ENCODE measurements at regions not wholly inside any gene's neighbourhood (a gene's known extent, or its start where the extent isn't known, plus 50 kb on each side); places are given as distances from the start of the nearest gene placed in this dataset.

- Histone ChIP-seq H2BK12ac (ENCODE audit: low read depth, low read length) (no peak overlapping the region), H3K79me2 (ENCODE audit: control insufficient read depth in 1 of 2, insufficient read depth in 2 of 2, low read length in 2 of 2) (no peaks in the 10 kb centered on the region), H3K79me1 (ENCODE audit: low read depth, low read length) (no peaks in the 10 kb centered on the region), H3K4me1 (replicated peaks in 1 of 4; ENCODE audit: control insufficient read depth in 3 of 4, insufficient read depth in 4 of 4, low read length in 3 of 4) (peaks cover 0 to 3% (median 0%) of the 10 kb centered on the region in 4 experiments; a peak in 1 of 7 replicates), H3K18ac (ENCODE audit: extremely low read depth, low read length) (no peak overlapping the region), H3K14ac (ENCODE audit: insufficient read length) (no peak overlapping the region), H3K4me3 (ENCODE audit: extremely low read depth in 1 of 4, insufficient read depth in 2 of 4, low read depth in 3 of 4, low read length in 4 of 4) (no peak overlapping the region), H4K91ac (replicated peaks; ENCODE audit: insufficient read length, low read length) (no peak overlapping the region), H4K20me1 (replicated peaks in 1 of 2; ENCODE audit: control insufficient read depth in 1 of 2, insufficient read depth in 2 of 2, low read length in 2 of 2) (no peaks in the 10 kb centered on the region), H2BK20ac (ENCODE audit: low read length) (no peak overlapping the region), H2BK120ac (replicated peaks; ENCODE audit: low read depth, low read length) (no peak overlapping the region), H2AFZ (ENCODE audit: low read length) (no peak overlapping the region), H3K56ac (replicated peaks; ENCODE audit: insufficient read length, low read depth, low read length) (no peak overlapping the region), H3K4me2 (ENCODE audit: insufficient read depth in 1 of 2, low read depth in 2 of 2, low read length in 2 of 2) (no peak overlapping the region), H3K4ac (replicated peaks; ENCODE audit: insufficient read length, low read depth, low read length) (no peak overlapping the region), H3K27me3 (replicated peaks in 1 of 4; ENCODE audit: control insufficient read depth in 3 of 4, extremely low read depth in 1 of 4, insufficient read depth in 3 of 4, low read length in 3 of 4) (no peaks in the 10 kb centered on the region), H2AK5ac (ENCODE audit: low read depth, low read length) (no peak overlapping the region), H3K36me3 (ENCODE audit: control insufficient read depth in 2 of 4, insufficient read depth in 4 of 4, low read length in 3 of 4) (0 out of 8 replicates have a peak, but pooled peaks cover 0 to 2% (median 1%) of the 10 kb centered on the region in 4 experiments), H3K23ac (ENCODE audit: insufficient read length) (no peak overlapping the region), H4K8ac (ENCODE audit: extremely low read depth, insufficient read depth, low read length) (no peak overlapping the region), H3K9me3 (ENCODE audit: insufficient read depth in 2 of 2, low read depth in 1 of 2, low read length in 1 of 2) (peaks cover 6 to 8% of the 10 kb centered on the region in 2 experiments; a peak in 3 of 4 replicates), H2BK5ac (ENCODE audit: low read depth, low read length) (no peak overlapping the region), H3K23me2 (ENCODE audit: low read depth, low read length) (no peaks in the 10 kb centered on the region), H4K5ac (ENCODE audit: insufficient read length, low read depth, low read length) (no peak overlapping the region), H2BK15ac (ENCODE audit: low read length) (no peak overlapping the region), H3K9ac (replicated peaks in 1 of 4; ENCODE audit: extremely low read depth in 1 of 4, low read depth in 3 of 4, low read length in 3 of 4) (no peak overlapping the region), H3K27ac (ENCODE audit: low read depth, low read length) (no peak overlapping the region)
- no peak for DNase-seq (ENCODE audit: low read depth in 1 of 2, low spot score in 2 of 2)
- WGBS, 2 experiments (ENCODE audit: extremely low coverage in 1 of 2, insufficient coverage in 1 of 2, insufficient read length in 1 of 2, insufficient replicate concordance in 2 of 2, low coverage in 1 of 2, low lambda C conversion rate in 2 of 2, missing lambda C conversion rate in 1 of 2), result 90% methylated on average over 1 of the region's 1 CpG; no CpG with 5 or more reads in 1 of the 2 experiments
- no peak for FAIRE-seq
- POLR2A ChIA-PET (ENCODE audit: partially characterized antibody), result no interaction called here
- CTCF ChIA-PET (ENCODE audit: partially characterized antibody), result interaction anchor here (0.6 to 1.2 kb wide), 3 partner anchors 231 to 1066 kb away, joined by 3 to 10 read pairs (median 3); no protein-coding TSS in a partner anchor
- TF ChIP-seq SIRT6 (IDR thresholded peaks at IDR 0.05; ENCODE audit: low read length) (no peak), RXRA (IDR thresholded peaks at IDR 0.05; ENCODE audit: insufficient read depth, low read depth, low read length) (no peak), TAF1 (IDR thresholded peaks at IDR 0.05; ENCODE audit: low read depth, low read length) (no peak), NRF1 (IDR thresholded peaks at IDR 0.05; ENCODE audit: low read depth, low read length) (no peak), ATF3 (IDR thresholded peaks at IDR 0.05; ENCODE audit: insufficient read depth, low read depth, low read length) (no peak), SIX5 (IDR thresholded peaks at IDR 0.05; ENCODE audit: low read depth, low read length) (no peak), ZNF274 (IDR thresholded peaks at IDR 0.05; ENCODE audit: borderline replicate concordance, extremely low read depth, low read length) (no peak), MAX (IDR thresholded peaks at IDR 0.05) (no peak), CTCF (IDR thresholded peaks at IDR 0.05; ENCODE audit: control extremely low read depth in 1 of 3, insufficient read depth in 1 of 3, low read depth in 1 of 3, low read length in 3 of 3) (no peak), SRF (IDR thresholded peaks at IDR 0.05; ENCODE audit: low read depth, low read length) (no peak), SP4 (IDR thresholded peaks at IDR 0.05; ENCODE audit: low read length) (no peak)
These were observed 84.0 kb downstream of the DYNAP start for GRCh38 chr18:54675076-54675475.

All from H1 (cell line).